ENCODE measurements at regions not wholly inside any gene's neighbourhood (a gene's known extent, or its start where the extent isn't known, plus 50 kb on each side); places are given as distances from the start of the nearest gene placed in this dataset.

- TF ChIP-seq CTCF (IDR thresholded peaks at IDR 0.05) (no peak), ZFX (IDR thresholded peaks at IDR 0.05; ENCODE audit: borderline replicate concordance) (no peak)
- no peak overlapping the region for H3K27ac ChIP-seq
Measured at GRCh38 chr6:149169761-149170511, 147.6 kb upstream of the TAB2 start.

- H3K27ac ChIP-seq, result no peak overlapping the region
- no peak for TF ChIP-seq ZFX (IDR thresholded peaks at IDR 0.05; ENCODE audit: borderline replicate concordance)
- no peak for TF ChIP-seq CTCF (IDR thresholded peaks at IDR 0.05)
Measured at GRCh38 chr6:149170564-149171452, 146.7 kb upstream of the TAB2 start.

- TF ChIP-seq CTCF (IDR thresholded peaks at IDR 0.05) (no peak), ZFX (IDR thresholded peaks at IDR 0.05; ENCODE audit: borderline replicate concordance) (no peak)
- H3K27ac ChIP-seq, result no peak overlapping the region
Measured at GRCh38 chr6:149173222-149173621, 144.3 kb upstream of the TAB2 start.

- no peak overlapping the region for H3K27ac ChIP-seq
- TF ChIP-seq ZFX (IDR thresholded peaks at IDR 0.05; ENCODE audit: borderline replicate concordance), result no peak
- TF ChIP-seq CTCF (IDR thresholded peaks at IDR 0.05), result no peak
Measured at GRCh38 chr6:149174962-149175361, 142.6 kb upstream of the TAB2 start.

GRCh38 chr6:149176971-149177667 is 140.4 kb upstream of the TAB2 start:
- TF ChIP-seq ZFX (IDR thresholded peaks at IDR 0.05; ENCODE audit: borderline replicate concordance), result no peak
- TF ChIP-seq CTCF (IDR thresholded peaks at IDR 0.05), result no peak
- H3K27ac ChIP-seq, result no peak overlapping the region

- TF ChIP-seq ZFX (IDR thresholded peaks at IDR 0.05; ENCODE audit: borderline replicate concordance) (no peak), CTCF (IDR thresholded peaks at IDR 0.05) (no peak)
Measured at GRCh38 chr6:149179431-149179830, 138.1 kb upstream of the TAB2 start.

More at GRCh38 chr6:149179431-149179830, 138.1 kb upstream of the TAB2 start:
- no peak overlapping the region for H3K27ac ChIP-seq
